NOMO-1 (cell line): ENCODE measurements at regions not wholly inside any gene's neighbourhood (a gene's known extent, or its start where the extent isn't known, plus 50 kb on each side); places are given as distances from the start of the nearest gene placed in this dataset.

Experiments used
- DNase-seq, 2 experiments: peaks; one replicate each; lab custom pipeline; 2025; ENCODE audit not compliant: unreplicated experiment in 2 of 2; lab: John Stamatoyannopoulos, UW

- no peak for DNase-seq
Measured at GRCh38 chr11:128200467-128200866, 386.9 kb downstream of the ETS1 start.

GRCh38 chr11:128198216-128198772 is 389.1 kb downstream of the ETS1 start:
- no peak for DNase-seq

- DNase-seq, result peak in 1 of 2 experiments; percentile 45
Measured at GRCh38 chr11:128196235-128196634, 391.1 kb downstream of the ETS1 start.

- no peak for DNase-seq
Measured at GRCh38 chr11:128195756-128196155, 391.6 kb downstream of the ETS1 start.

GRCh38 chr11:128195057-128195751 is 392.2 kb downstream of the ETS1 start:
- DNase-seq, result peak; percentile 86 to 95

GRCh38 chr11:128194216-128194615 is 393.1 kb downstream of the ETS1 start:
- DNase-seq, result no peak

- DNase-seq, result no peak
Measured at GRCh38 chr11:128193615-128194014, 393.7 kb downstream of the ETS1 start.

GRCh38 chr11:128190312-128190711 is 397.0 kb downstream of the ETS1 start:
- no peak for DNase-seq

- DNase-seq, result no peak
Measured at GRCh38 chr11:128189823-128190222, 397.5 kb downstream of the ETS1 start.

- DNase-seq, result no peak
Measured at GRCh38 chr11:128188346-128189004, 398.9 kb downstream of the ETS1 start.

GRCh38 chr11:128187835-128188234 is 399.5 kb downstream of the ETS1 start:
- no peak for DNase-seq

GRCh38 chr11:128187377-128187776 is 400.0 kb downstream of the ETS1 start:
- no peak for DNase-seq

- DNase-seq, result no peak
Measured at GRCh38 chr11:128184981-128185380, 402.4 kb downstream of the ETS1 start.

- DNase-seq, result no peak
Measured at GRCh38 chr11:128182844-128183243, 404.5 kb downstream of the ETS1 start.

- DNase-seq, result no peak
Measured at GRCh38 chr11:128181984-128182383, 405.4 kb downstream of the ETS1 start.

- DNase-seq, result no peak
Measured at GRCh38 chr11:128181088-128181480, 406.3 kb downstream of the ETS1 start.

GRCh38 chr11:128180441-128181087 is 406.8 kb downstream of the ETS1 start:
- no peak for DNase-seq

- no peak for DNase-seq
Measured at GRCh38 chr11:128179512-128179911, 407.8 kb downstream of the ETS1 start.

GRCh38 chr11:128179039-128179438 is 408.3 kb downstream of the ETS1 start:
- DNase-seq, result peak in 1 of 2 experiments; percentile 21

- DNase-seq, result no peak
Measured at GRCh38 chr11:128174465-128175291, 412.7 kb downstream of the ETS1 start.
